Activated CD4-positive, alpha-beta T cell treated with anti-CD3 and anti-CD28 coated beads, Interleukin-2, amount 50 U/mL, for 24 hours (primary cell): ENCODE measurements at regions not wholly inside any gene's neighbourhood (a gene's known extent, or its start where the extent isn't known, plus 50 kb on each side); places are given as distances from the start of the nearest gene placed in this dataset.

Source experiments
- DNase-seq, 2 donors: peaks; one replicate each; pipeline ENCODE4 v3.0.0-alpha.2; 2020; ENCODE audit warnings: low read depth in 1 of 2, low spot score in 1 of 2

- no peak for DNase-seq
Measured at GRCh38 chr1:199671684-199672083, 355.8 kb upstream of the NR5A2 start.

GRCh38 chr1:199675937-199676336 is 351.6 kb upstream of the NR5A2 start:
- no peak for DNase-seq

GRCh38 chr1:199678771-199679170 is 348.7 kb upstream of the NR5A2 start:
- no peak for DNase-seq

- DNase-seq = no peak
Measured at GRCh38 chr1:199682081-199682480, 345.4 kb upstream of the NR5A2 start.

- DNase-seq = peak in 1 of 2 donors; percentile 16
Measured at GRCh38 chr1:199684686-199685273, 342.7 kb upstream of the NR5A2 start.

- no peak for DNase-seq
Measured at GRCh38 chr1:199685369-199685768, 342.1 kb upstream of the NR5A2 start.

GRCh38 chr1:199687321-199687720 is 340.2 kb upstream of the NR5A2 start:
- no peak for DNase-seq

GRCh38 chr1:199688133-199688676 is 339.3 kb upstream of the NR5A2 start:
- no peak for DNase-seq

- no peak for DNase-seq
Measured at GRCh38 chr1:199688774-199689173, 338.7 kb upstream of the NR5A2 start.

GRCh38 chr1:199690496-199690895 is 337.0 kb upstream of the NR5A2 start:
- no peak for DNase-seq

- DNase-seq = no peak
Measured at GRCh38 chr1:199691540-199691939, 336.0 kb upstream of the NR5A2 start.

- DNase-seq = no peak
Measured at GRCh38 chr1:199693724-199694123, 333.8 kb upstream of the NR5A2 start.

- no peak for DNase-seq
Measured at GRCh38 chr1:199696225-199696624, 331.3 kb upstream of the NR5A2 start.

GRCh38 chr1:199698222-199698621 is 329.3 kb upstream of the NR5A2 start:
- no peak for DNase-seq

GRCh38 chr1:199700551-199700950 is 327.0 kb upstream of the NR5A2 start:
- DNase-seq = no peak

GRCh38 chr1:199701726-199702125 is 325.8 kb upstream of the NR5A2 start:
- no peak for DNase-seq

- no peak for DNase-seq
Measured at GRCh38 chr1:199704231-199704630, 323.3 kb upstream of the NR5A2 start.

GRCh38 chr1:199705825-199706224 is 321.7 kb upstream of the NR5A2 start:
- no peak for DNase-seq

- DNase-seq = no peak
Measured at GRCh38 chr1:199706826-199707606, 320.5 kb upstream of the NR5A2 start.

GRCh38 chr1:199710974-199711373 is 316.5 kb upstream of the NR5A2 start:
- DNase-seq = no peak

GRCh38 chr1:199716729-199717128 is 310.8 kb upstream of the NR5A2 start:
- DNase-seq = no peak

- no peak for DNase-seq
Measured at GRCh38 chr1:199719156-199719842, 308.2 kb upstream of the NR5A2 start.
